ENCODE measurements at regions not wholly inside any gene's neighbourhood (a gene's known extent, or its start where the extent isn't known, plus 50 kb on each side); places are given as distances from the start of the nearest gene placed in this dataset.

DNA sequence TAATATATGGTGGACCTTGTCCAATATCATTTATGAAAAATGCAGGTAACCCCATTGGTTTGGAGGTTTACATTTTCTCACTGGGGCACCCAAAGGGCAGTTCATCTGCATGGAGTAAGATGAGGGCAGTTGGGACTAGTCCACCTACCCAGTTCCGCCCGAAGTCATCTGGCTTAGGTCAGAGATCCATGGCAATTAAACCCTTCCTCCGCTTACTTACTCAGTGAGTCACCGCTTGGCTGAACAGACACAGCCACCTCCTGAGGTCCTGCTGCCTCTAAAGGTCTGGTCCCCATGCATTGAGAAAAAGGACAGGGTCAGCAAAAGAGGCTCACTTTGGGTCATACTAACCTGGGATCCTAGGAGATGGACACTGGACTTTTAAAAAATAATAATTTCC, 102.9 kb upstream of the PRL start:
- H3K4me3 ChIP-seq = no peak overlapping the region
- no peak for ATAC-seq (ENCODE audit: low FRiP score in 2 of 2)

DNA sequence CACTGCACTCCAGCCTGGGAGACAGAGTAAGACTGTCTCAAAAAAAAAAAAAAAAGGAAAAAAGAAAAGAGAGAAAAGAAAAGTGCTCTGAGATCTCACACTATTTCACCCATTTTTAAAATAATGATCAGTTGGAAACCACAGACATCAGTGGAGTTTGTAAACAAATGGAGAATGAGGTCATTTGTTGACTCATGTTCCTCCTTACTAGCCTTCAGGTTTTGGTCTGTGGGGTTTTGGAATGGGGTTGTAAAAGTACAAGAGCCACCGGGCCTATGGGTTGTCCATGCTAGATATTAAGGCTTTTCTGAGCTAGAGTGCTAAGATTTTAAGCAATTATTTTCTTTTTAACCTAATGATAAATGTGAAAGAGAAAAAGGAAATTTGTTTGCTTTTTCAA, 104.4 kb upstream of the PRL start:
- 97 to 100% methylated on average over 1 of the region's 1 CpG for WGBS, 2 donors
- Histone ChIP-seq H3K27ac (no peak overlapping the region), H3K9me3 (no peaks in the 10 kb centered on the region), H3K4me1 (no peaks in the 10 kb centered on the region), H3K27me3 (no peaks in the 10 kb centered on the region), H3K36me3 (no peaks in the 10 kb centered on the region), H3K4me3 (no peak overlapping the region)
- DNase-seq = no peak
- no peak for ATAC-seq (ENCODE audit: low FRiP score in 2 of 2)
- TF ChIP-seq EP300 (IDR thresholded peaks at IDR 0.05) (no peak), POLR2AphosphoS5 (IDR thresholded peaks at IDR 0.05) (no peak), CTCF (IDR thresholded peaks at IDR 0.05) (no peak)

More for the DNA sequence above, 102.9 kb upstream of the PRL start:
- 93 to 98% methylated on average over 4 of the region's 4 CpGs for WGBS, 2 donors
- Histone ChIP-seq H3K4me1 (no peaks in the 10 kb centered on the region), H3K27me3 (no peaks in the 10 kb centered on the region), H3K36me3 (no peaks in the 10 kb centered on the region), H3K27ac (no peak overlapping the region), H3K9me3 (no peaks in the 10 kb centered on the region)
- DNase-seq = no peak
- no peak for TF ChIP-seq CTCF (IDR thresholded peaks at IDR 0.05)
- no peak for TF ChIP-seq EP300 (IDR thresholded peaks at IDR 0.05)
- no peak for TF ChIP-seq POLR2A (IDR thresholded peaks at IDR 0.05)
- TF ChIP-seq POLR2AphosphoS5 (IDR thresholded peaks at IDR 0.05) = no peak

- Histone ChIP-seq H3K4me3 (no peak overlapping the region), H3K27ac (no peak overlapping the region), H3K36me3 (no peaks in the 10 kb centered on the region), H3K4me1 (no peaks in the 10 kb centered on the region), H3K9me3 (no peaks in the 10 kb centered on the region), H3K27me3 (no peaks in the 10 kb centered on the region)
- no peak for TF ChIP-seq POLR2AphosphoS5 (IDR thresholded peaks at IDR 0.05)
- TF ChIP-seq POLR2A (IDR thresholded peaks at IDR 0.05) = no peak
- no peak for TF ChIP-seq CTCF (IDR thresholded peaks at IDR 0.05)
- TF ChIP-seq EP300 (IDR thresholded peaks at IDR 0.05) = no peak
- WGBS, 2 donors = 87 to 91% methylated on average over 2 of the region's 2 CpGs
- DNase-seq (no peak), ATAC-seq (ENCODE audit: low FRiP score in 2 of 2) (no peak)
Measured at GRCh38 chr6:22401932-22402331, 105.1 kb upstream of the PRL start.

DNA sequence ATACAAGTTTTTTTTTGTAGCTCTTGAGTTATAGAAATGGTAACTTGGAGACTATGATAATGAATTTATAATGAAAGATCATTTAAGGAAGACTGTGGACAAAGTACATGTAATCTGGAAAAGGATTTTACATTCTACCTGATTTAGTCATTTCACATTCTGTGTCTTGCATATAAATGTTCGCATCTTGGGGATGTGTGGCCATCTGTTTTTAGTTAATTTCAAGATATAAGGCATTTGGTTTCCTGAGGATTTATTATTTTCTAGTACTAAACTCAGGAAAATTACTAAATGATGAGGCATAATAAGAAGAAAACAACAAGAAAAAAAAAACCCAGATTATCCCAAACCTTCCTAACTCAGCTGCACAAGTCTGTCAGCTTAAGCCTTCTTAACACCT, 112.7 kb upstream of the PRL start:
- TF ChIP-seq POLR2AphosphoS5 (IDR thresholded peaks at IDR 0.05) (no peak), CTCF (IDR thresholded peaks at IDR 0.05) (no peak), POLR2A (IDR thresholded peaks at IDR 0.05) (no peak), EP300 (IDR thresholded peaks at IDR 0.05) (no peak)
- DNase-seq = no peak
- Histone ChIP-seq H3K36me3 (no peaks in the 10 kb centered on the region), H3K9me3 (no peaks in the 10 kb centered on the region), H3K4me3 (no peak overlapping the region), H3K27ac (no peak overlapping the region), H3K27me3 (no peaks in the 10 kb centered on the region), H3K4me1 (no peaks in the 10 kb centered on the region)
- no peak for ATAC-seq (ENCODE audit: low FRiP score in 2 of 2)
- WGBS, 2 donors = 98 to 100% methylated on average over 1 of the region's 1 CpG

DNA sequence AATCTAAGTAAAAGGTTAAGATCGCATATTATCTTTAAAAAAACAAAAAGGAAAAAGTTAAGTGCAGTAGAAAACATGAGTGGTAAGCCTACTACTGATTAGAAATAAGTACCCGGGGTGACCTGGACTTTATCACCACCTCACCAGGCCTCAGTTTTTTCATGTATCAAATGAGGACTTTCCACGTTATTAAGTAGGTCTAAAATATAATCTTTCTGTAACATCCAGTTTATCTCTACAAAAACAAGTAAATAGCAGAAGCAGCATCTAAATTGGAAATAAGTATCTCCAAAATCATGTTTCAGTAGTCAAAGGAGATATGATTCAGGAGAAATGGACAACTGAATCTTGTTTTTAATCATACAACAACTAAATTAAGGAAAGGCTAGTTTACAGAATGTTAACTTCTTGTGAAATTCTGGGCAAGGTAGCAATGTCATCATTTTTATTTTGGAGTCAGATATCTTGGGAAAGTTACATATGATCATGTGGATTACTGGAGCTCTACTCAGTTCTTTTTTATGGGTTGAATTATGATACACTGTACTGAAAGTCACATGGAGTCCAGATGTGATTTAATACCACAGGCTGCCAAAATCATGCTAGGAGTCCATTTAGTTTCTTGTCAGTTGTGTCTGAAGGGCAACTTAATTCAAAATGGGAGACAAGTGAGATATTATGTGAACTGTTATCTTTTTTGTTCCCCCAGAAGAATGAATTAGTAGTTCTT, 114.7 kb upstream of the PRL start:
- Histone ChIP-seq H3K36me3 (no peaks in the 10 kb centered on the region), H3K27me3 (no peaks in the 10 kb centered on the region), H3K4me3 (no peak overlapping the region), H3K4me1 (no peaks in the 10 kb centered on the region), H3K27ac (no peak overlapping the region), H3K9me3 (no peaks in the 10 kb centered on the region)
- DNase-seq = no peak
- WGBS, 2 donors = 81 to 84% methylated on average over 3 of the region's 3 CpGs
- peak in 1 of 2 donors; percentile 68 for ATAC-seq (ENCODE audit: low FRiP score in 2 of 2)
- TF ChIP-seq CTCF (IDR thresholded peaks at IDR 0.05) = no peak
- no peak for TF ChIP-seq EP300 (IDR thresholded peaks at IDR 0.05)
- TF ChIP-seq POLR2AphosphoS5 (IDR thresholded peaks at IDR 0.05) = no peak
- TF ChIP-seq POLR2A (IDR thresholded peaks at IDR 0.05) = no peak

Measured in upper lobe of left lung (tissue), 6 donors.